MM.1S (cell line): ENCODE measurements at regions not wholly inside any gene's neighbourhood (a gene's known extent, or its start where the extent isn't known, plus 50 kb on each side); places are given as distances from the start of the nearest gene placed in this dataset.

Source experiments
- DNase-seq: peaks from one replicate; pipeline ENCODE4 v3.0.0-alpha.2; 2015
- H2AFZ ChIP-seq: fragments of 300-600 bp; sonication (generic); 2 replicates; pipeline ENCODE4 v1.6.0; 2016; ENCODE audit warnings: antibody characterized with exemption, low read length
- H3F3A ChIP-seq: fragments of 300-600 bp; sonication (generic); 2 replicates; pipeline ENCODE4 v1.6.1; 2016; ENCODE audit warnings: mild to moderate bottlenecking, antibody characterized with exemption, low read length, moderate library complexity, mixed read lengths; ENCODE audit not compliant: insufficient read depth
- H3K27ac ChIP-seq: fragments of 300-600 bp; sonication (generic); 2 replicates; pipeline ENCODE4 v1.5.1; 2016; ENCODE audit warnings: mild to moderate bottlenecking, low read length
- H3K27me3 ChIP-seq: fragments of 300-600 bp; sonication (generic); replicated peaks from 2 replicates; pipeline ENCODE4 v1.6.0; 2016; ENCODE audit warnings: low read length; ENCODE audit not compliant: insufficient read depth
- H3K36me3 ChIP-seq: fragments of 300-600 bp; sonication (generic); replicated peaks from 2 replicates; pipeline ENCODE4 v1.6.1; 2016; ENCODE audit warnings: mild to moderate bottlenecking, low read length, mixed read lengths; ENCODE audit not compliant: insufficient read depth
- H3K4me1 ChIP-seq: fragments of 300-600 bp; sonication (generic); 2 replicates; pipeline ENCODE4 v1.6.1; 2016; ENCODE audit warnings: low read length, mixed read lengths
- H3K4me2 ChIP-seq: fragments of 300-600 bp; sonication (generic); 2 replicates; pipeline ENCODE4 v1.6.0; 2016; ENCODE audit warnings: low read depth, low read length
- H3K4me3 ChIP-seq: fragments of 300-600 bp; sonication (generic); 2 replicates; pipeline ENCODE4 v1.5.1; 2016; ENCODE audit warnings: low read length, mixed read lengths
- H3K79me2 ChIP-seq: fragments of 300-600 bp; sonication (generic); 2 replicates; pipeline ENCODE4 v1.6.1; 2016; ENCODE audit warnings: mixed run types, low read length, mixed read lengths
- H3K9ac ChIP-seq: fragments of 300-600 bp; sonication (generic); 2 replicates; pipeline ENCODE4 v1.6.1; 2016; ENCODE audit warnings: low read length, mixed read lengths
- H3K9me2 ChIP-seq: fragments of 300-600 bp; sonication (generic); replicated peaks from 2 replicates; pipeline ENCODE4 v1.6.1; 2016; ENCODE audit warnings: mild to moderate bottlenecking, low read length, mixed read lengths; ENCODE audit not compliant: insufficient read depth
- H3K9me3 ChIP-seq: fragments of 300-600 bp; sonication (generic); replicated peaks from 2 replicates; pipeline ENCODE4 v1.6.1; 2016; ENCODE audit warnings: mild to moderate bottlenecking, low read length, mixed read lengths; ENCODE audit not compliant: insufficient read depth
- H4K20me1 ChIP-seq: fragments of 300-600 bp; sonication (generic); 2 replicates; pipeline ENCODE4 v1.6.1; 2016; ENCODE audit warnings: mild to moderate bottlenecking, low read length, moderate library complexity, mixed read lengths; ENCODE audit not compliant: insufficient read depth
- EZH2 ChIP-seq: fragments of 300-600 bp; sonication (generic); optimal IDR thresholded peaks from 2 replicates; pipeline ENCODE3; 2017; ENCODE audit warnings: low read depth, mild to moderate bottlenecking, antibody characterized with exemption, low read length, mixed read lengths
- EZH2phosphoT487 ChIP-seq: fragments of 300-600 bp; sonication (generic); IDR thresholded peaks from 2 replicates; pipeline ENCODE4 v1.6.1; 2018; ENCODE audit warnings: antibody characterized with exemption, low read length
- TF ChIP-seq, protein P1 (sequence below): fragments of 300-600 bp; sonication (generic); IDR thresholded peaks from 2 replicates; pipeline ENCODE4 v1.5.1; 2016; ENCODE audit warnings: antibody characterized with exemption, low read length, mixed read lengths

GRCh38 chr17:54662978-54663876, 237.4 kb upstream of the TOM1L1 start:
- Histone ChIP-seq H3K9ac (no peak overlapping the region), H3K36me3 (no peaks in the 10 kb centered on the region), H3K4me1 (no peaks in the 10 kb centered on the region), H4K20me1 (no peaks in the 10 kb centered on the region), H3K4me3 (no peak overlapping the region), H3K4me2 (no peak overlapping the region), H3F3A (no peaks in the 10 kb centered on the region), H3K27me3 (no peaks in the 10 kb centered on the region), H3K9me2 (no peaks in the 10 kb centered on the region), H3K27ac (no peak overlapping the region), H3K79me2 (no peaks in the 10 kb centered on the region), H2AFZ (no peak overlapping the region), H3K9me3 (no peaks in the 10 kb centered on the region)
- TF ChIP-seq, protein P1, sequence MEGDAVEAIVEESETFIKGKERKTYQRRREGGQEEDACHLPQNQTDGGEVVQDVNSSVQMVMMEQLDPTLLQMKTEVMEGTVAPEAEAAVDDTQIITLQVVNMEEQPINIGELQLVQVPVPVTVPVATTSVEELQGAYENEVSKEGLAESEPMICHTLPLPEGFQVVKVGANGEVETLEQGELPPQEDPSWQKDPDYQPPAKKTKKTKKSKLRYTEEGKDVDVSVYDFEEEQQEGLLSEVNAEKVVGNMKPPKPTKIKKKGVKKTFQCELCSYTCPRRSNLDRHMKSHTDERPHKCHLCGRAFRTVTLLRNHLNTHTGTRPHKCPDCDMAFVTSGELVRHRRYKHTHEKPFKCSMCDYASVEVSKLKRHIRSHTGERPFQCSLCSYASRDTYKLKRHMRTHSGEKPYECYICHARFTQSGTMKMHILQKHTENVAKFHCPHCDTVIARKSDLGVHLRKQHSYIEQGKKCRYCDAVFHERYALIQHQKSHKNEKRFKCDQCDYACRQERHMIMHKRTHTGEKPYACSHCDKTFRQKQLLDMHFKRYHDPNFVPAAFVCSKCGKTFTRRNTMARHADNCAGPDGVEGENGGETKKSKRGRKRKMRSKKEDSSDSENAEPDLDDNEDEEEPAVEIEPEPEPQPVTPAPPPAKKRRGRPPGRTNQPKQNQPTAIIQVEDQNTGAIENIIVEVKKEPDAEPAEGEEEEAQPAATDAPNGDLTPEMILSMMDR: no peak
- no peak for TF ChIP-seq EZH2phosphoT487
- TF ChIP-seq EZH2: no peak
- no peak for DNase-seq

DNA sequence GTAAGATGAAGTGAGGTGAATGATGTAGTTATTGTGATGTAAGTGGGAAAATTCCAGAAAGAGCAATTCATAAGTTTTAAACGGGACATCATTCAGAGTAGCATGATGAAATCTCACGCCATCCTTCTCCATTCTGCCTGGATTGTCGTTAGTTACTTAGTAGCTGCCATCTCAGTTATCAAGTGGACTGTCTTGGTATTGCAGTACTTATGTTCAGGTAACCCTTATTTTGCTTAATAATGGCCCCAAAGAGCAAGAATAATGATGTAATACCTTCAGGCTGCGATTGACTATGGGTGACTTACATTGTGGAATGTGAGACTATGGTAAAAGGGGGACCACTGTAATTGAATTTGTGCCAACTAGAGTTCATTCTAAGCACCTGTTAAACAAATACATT, 234.1 kb upstream of the TOM1L1 start:
- TF ChIP-seq, protein P1: no peak
- TF ChIP-seq EZH2 (no peak), EZH2phosphoT487 (no peak)
- H3F3A ChIP-seq: no peaks in the 10 kb centered on the region
- no peaks in the 10 kb centered on the region for H3K4me1 ChIP-seq
- H3K9ac ChIP-seq: no peak overlapping the region
- H3K4me3 ChIP-seq: no peak overlapping the region
- H3K79me2 ChIP-seq: no peaks in the 10 kb centered on the region
- H3K4me2 ChIP-seq: no peak overlapping the region
- no peaks in the 10 kb centered on the region for H3K9me2 ChIP-seq
- DNase-seq: no peak
- H3K36me3 ChIP-seq: no peaks in the 10 kb centered on the region
- no peaks in the 10 kb centered on the region for H4K20me1 ChIP-seq
- H2AFZ ChIP-seq: no peak overlapping the region
- no peaks in the 10 kb centered on the region for H3K9me3 ChIP-seq
- H3K27me3 ChIP-seq: no peaks in the 10 kb centered on the region
- H3K27ac ChIP-seq: no peak overlapping the region

DNA sequence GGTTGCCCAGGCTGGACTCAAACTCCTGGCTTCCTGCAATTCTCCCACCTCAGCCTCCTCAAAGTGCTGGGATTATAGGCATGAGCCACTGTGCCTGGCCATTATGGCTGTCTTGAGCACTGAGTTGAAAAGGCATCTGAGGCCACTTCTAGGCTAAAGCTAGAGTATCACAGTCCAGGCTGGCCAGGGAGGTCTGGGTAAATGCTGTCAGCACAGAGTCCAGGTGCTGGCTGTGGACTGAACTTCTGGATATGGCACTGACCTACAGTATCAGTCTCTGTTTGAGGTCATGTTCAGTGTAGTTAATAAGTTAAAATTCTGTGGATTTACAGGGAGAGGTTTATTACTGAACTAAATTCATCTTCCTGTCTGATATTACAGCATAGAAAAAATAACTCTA, 222.5 kb upstream of the TOM1L1 start:
- Histone ChIP-seq H3K27ac (no peak overlapping the region), H3K9me3 (no peaks in the 10 kb centered on the region), H3K4me3 (no peak overlapping the region), H3K36me3 (no peaks in the 10 kb centered on the region), H3K27me3 (no peaks in the 10 kb centered on the region), H4K20me1 (no peaks in the 10 kb centered on the region), H3K4me1 (no peaks in the 10 kb centered on the region), H3K9ac (no peak overlapping the region), H3K4me2 (no peak overlapping the region), H3K9me2 (no peaks in the 10 kb centered on the region), H2AFZ (no peak overlapping the region), H3K79me2 (no peaks in the 10 kb centered on the region), H3F3A (no peaks in the 10 kb centered on the region)
- DNase-seq: no peak
- TF ChIP-seq, protein P1: no peak
- TF ChIP-seq EZH2phosphoT487 (no peak), EZH2 (no peak)
